Testis (tissue), 2 donors: ENCODE measurements at regions not wholly inside any gene's neighbourhood (a gene's known extent, or its start where the extent isn't known, plus 50 kb on each side); places are given as distances from the start of the nearest gene placed in this dataset.

Experiments
- DNase-seq: peaks from one replicate; pipeline ENCODE4 v3.0.0-alpha.2; 2019
- H3K27ac ChIP-seq, 2 donors: fragments of 200-600 bp; sonication (generic); one replicate each; pipeline ENCODE4 v1.5.1; 2019
- H3K27me3 ChIP-seq: fragments of 200-600 bp; sonication (generic); one replicate; pipeline ENCODE4 v1.5.1; 2019
- H3K36me3 ChIP-seq: fragments of 200-600 bp; sonication (generic); one replicate; pipeline ENCODE4 v1.5.1; 2017; ENCODE audit warnings: low read depth; ENCODE audit errors: missing control alignments
- H3K4me1 ChIP-seq: fragments of 200-600 bp; sonication (generic); one replicate; pipeline ENCODE4 v1.5.1; 2019
- H3K4me3 ChIP-seq, 2 donors: fragments of 200-600 bp; sonication (generic); one replicate each; pipeline ENCODE4 v1.5.1; 2017 to 2019
- H3K9me3 ChIP-seq: fragments of 200-600 bp; sonication (generic); one replicate; pipeline ENCODE4 v1.5.1; 2017
- CTCF ChIP-seq, 3 experiments: fragments of 450-650 bp in 2 of 3; fragments of 200-600 bp in 1 of 3; sonication (generic) in 1 of 3; IDR thresholded peaks; one replicate each; pipeline ENCODE4 v1.5.1; 2016 to 2019; ENCODE audit warnings: antibody characterized with exemption in 3 of 3, mild to moderate bottlenecking in 2 of 3, moderate library complexity in 1 of 3
- POLR2A ChIP-seq: fragments of 450-650 bp; IDR thresholded peaks from one replicate; pipeline ENCODE4 v1.6.1; 2017; ENCODE audit warnings: antibody characterized with exemption, mild to moderate bottlenecking, moderate library complexity
- WGBS, 2 donors: methylation state at CpG; one replicate each; pipeline ENCODE4 v1.1.5; 2018; 5-methylcytosine and 5-hydroxymethylcytosine counted together
- intact Hi-C: fragments of 100-400 bp; cut with DNase I; formaldehyde crosslinking; loops from one replicate; pipeline ENCODE4 v1.15.1; 2023; ENCODE audit warnings: low total_unique reads
- small RNA-seq, 2 donors: library from RNA; depleted of rRNA; stranded (forward); fragments of <200 nt; gene quantifications; one replicate each; pipeline ENCODE3, GENCODE V24; 2016

DNA sequence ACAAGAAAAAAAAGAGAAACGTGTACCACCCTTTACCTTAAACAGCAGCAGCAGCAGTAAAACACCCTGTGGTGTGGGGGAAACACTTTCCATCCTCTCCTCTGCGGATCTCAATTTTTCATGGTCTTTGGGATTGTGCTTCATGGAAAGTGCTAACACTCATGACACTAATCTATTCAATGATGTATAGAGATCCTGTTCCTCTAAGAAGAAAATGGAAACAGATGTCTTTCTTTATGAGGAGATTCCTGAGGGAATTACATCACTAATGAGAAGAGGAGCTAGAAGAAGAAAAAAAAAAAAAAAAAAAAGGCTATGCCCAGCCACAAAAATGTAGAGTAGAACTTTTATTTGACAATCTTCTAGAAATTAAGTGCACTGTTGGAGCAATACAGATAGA is 62.9 kb upstream of the NDST3 start:
- TF ChIP-seq CTCF (IDR thresholded peaks at IDR 0.05), result no peak
- TF ChIP-seq POLR2A, result no peak
- intact Hi-C loops, result no loop called here
- DNase-seq, result no peak
- no peak overlapping the region for H3K27ac ChIP-seq
- H3K4me1 ChIP-seq, result no peaks in the 10 kb centered on the region
- H3K27me3 ChIP-seq, result no peaks in the 10 kb centered on the region
- H3K4me3 ChIP-seq, result no peak overlapping the region
- WGBS, 2 donors, result 38 to 59% methylated on average over 2 of the region's 2 CpGs
- H3K9me3 ChIP-seq, result no peaks in the 10 kb centered on the region
- H3K36me3 ChIP-seq, result no peaks in the 10 kb centered on the region

DNA sequence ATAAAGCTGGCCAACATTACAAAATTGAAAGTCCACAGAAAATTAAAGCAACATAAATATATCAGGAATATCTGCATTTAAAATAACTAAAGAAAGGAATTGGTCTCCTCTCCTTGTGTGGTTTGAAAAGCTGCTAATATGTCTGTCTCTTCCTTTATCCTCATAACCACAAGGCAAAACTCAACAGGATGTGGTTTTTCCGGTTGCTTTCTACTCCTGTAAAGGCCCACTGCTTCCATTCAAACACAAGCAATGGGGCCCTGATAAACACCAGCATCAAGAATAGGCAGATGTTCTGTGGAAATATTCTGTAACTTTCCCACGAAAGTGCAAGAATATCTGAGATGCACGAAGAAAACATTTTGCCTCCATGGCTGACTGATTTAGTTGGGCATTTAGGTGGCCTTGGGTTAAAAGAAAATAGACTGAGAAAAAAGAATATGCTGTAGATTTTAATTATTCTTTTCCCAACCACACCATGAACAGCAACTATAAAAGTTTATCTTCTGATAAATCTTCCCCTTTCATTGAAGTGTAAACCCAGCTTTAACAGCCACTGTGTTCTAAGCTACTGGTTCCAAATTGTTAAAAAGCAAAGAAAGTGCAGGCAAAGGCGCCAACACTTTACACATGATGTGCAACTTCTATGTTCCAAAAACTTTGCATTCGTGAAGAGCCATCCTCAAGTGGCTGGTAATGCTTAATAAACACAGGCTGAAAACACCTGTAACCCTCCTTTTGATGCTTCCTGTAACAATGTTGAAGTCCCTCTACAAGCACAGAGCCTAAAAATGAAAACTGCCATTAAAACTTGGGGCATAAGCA is 50.5 kb upstream of the NDST3 start:
- DNase-seq, result no peak
- no peaks in the 10 kb centered on the region for H3K27me3 ChIP-seq
- no peaks in the 10 kb centered on the region for H3K9me3 ChIP-seq
- H3K4me3 ChIP-seq, result no peak overlapping the region
- no peaks in the 10 kb centered on the region for H3K4me1 ChIP-seq
- H3K36me3 ChIP-seq, result no peaks in the 10 kb centered on the region
- intact Hi-C loops, result no loop called here
- no peak overlapping the region for H3K27ac ChIP-seq
- TF ChIP-seq POLR2A (no peak), CTCF (IDR thresholded peaks at IDR 0.05) (no peak)
- WGBS, 2 donors, result 76 to 78% methylated on average over 5 of the region's 5 CpGs

DNA sequence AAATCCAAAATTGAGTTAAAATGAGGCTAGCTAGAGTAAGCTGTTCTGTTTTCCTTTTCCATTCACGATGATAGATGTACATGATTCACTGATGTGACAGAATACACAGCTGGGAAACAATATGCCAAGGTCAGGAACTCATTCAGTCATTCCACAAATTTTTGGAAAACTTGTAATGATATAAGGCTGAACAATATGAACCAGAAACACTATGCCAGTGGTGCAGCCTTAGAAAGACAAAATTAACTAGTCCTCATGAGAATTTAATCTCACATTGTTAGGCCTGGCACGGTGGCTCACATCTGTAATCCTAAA is 50.0 kb upstream of the NDST3 start:
- WGBS, 2 donors, result 79 to 82% methylated on average over 2 of the region's 2 CpGs
- H3K27ac ChIP-seq, result no peak overlapping the region
- no peak for DNase-seq
- no peaks in the 10 kb centered on the region for H3K9me3 ChIP-seq
- H3K27me3 ChIP-seq, result no peaks in the 10 kb centered on the region
- no peaks in the 10 kb centered on the region for H3K4me1 ChIP-seq
- no peaks in the 10 kb centered on the region for H3K36me3 ChIP-seq
- intact Hi-C loops, result no loop called here
- H3K4me3 ChIP-seq, result no peak overlapping the region
- TF ChIP-seq POLR2A (no peak), CTCF (IDR thresholded peaks at IDR 0.05) (no peak)

Small RNAs in the stretch of these regions (small RNA-seq; reads per million reads assigned to genes)
- gene AC107399.1, result 0 reads per million in 2 donors
